Caco-2 (cell line): ENCODE measurements at regions not wholly inside any gene's neighbourhood (a gene's known extent, or its start where the extent isn't known, plus 50 kb on each side); places are given as distances from the start of the nearest gene placed in this dataset.

Experiments used
- BruUV-seq: library from RNA; stranded (reverse); fragments of 400-500 nt; replicated peaks from 2 replicates; lab custom pipeline; 2021; lab: Mats Ljungman, UMichigan
- CTCF ChIA-PET: fragments of 300-600 bp; sonication (Branson Sonifier 250); formaldehyde crosslinking; loops from one replicate; lab custom pipeline; 2022; ENCODE audit warnings: antibody characterized with exemption; lab: Charles Lee
- POLR2A ChIA-PET: fragments of 300-600 bp; sonication (Branson Sonifier 250); formaldehyde crosslinking; loops from one replicate; lab custom pipeline; 2022; ENCODE audit warnings: antibody characterized with exemption; lab: Charles Lee
- DNase-seq, 2 experiments: peaks; one replicate each; pipeline versions ENCODE4 v3.0.0 to v3.0.0-alpha.2; 2020 to 2022
- H3K27me3 ChIP-seq: replicated peaks from 2 replicates; pipeline ENCODE4 v1.6.0; 2011; ENCODE audit warnings: low read length; ENCODE audit not compliant: control insufficient read depth, insufficient read depth
- H3K36me3 ChIP-seq: 2 replicates; pipeline ENCODE4 v1.5.1; 2011; ENCODE audit warnings: low read length; ENCODE audit not compliant: control insufficient read depth, insufficient read depth
- H3K4me1 ChIP-seq: fragments of 250-450 bp; sonication (Bioruptor Pico); 2 replicates; pipeline ENCODE4 v1.5.1; 2020; ENCODE audit warnings: mild to moderate bottlenecking
- H3K4me3 ChIP-seq: 2 replicates; pipeline ENCODE4 v1.5.1; 2011; ENCODE audit warnings: low read depth, mild to moderate bottlenecking, control low read depth, low read length
- H3K9me3 ChIP-seq: fragments of 250-450 bp; sonication (Bioruptor Pico); 2 replicates; pipeline ENCODE4 v1.5.1; 2020; ENCODE audit warnings: mild to moderate bottlenecking, moderate library complexity
- H3K27ac Mint-ChIP-seq: one replicate; pipeline ENCODE4 v1.8.0; 2022; ENCODE audit warnings: mixed read lengths; ENCODE audit not compliant: unreplicated experiment
- H3K27me3 Mint-ChIP-seq: one replicate; pipeline ENCODE4 v1.8.0; 2022; ENCODE audit warnings: mixed read lengths; ENCODE audit not compliant: insufficient read depth, unreplicated experiment
- H3K36me3 Mint-ChIP-seq: one replicate; pipeline ENCODE4 v1.8.0; 2022; ENCODE audit warnings: mild to moderate bottlenecking, mixed read lengths; ENCODE audit not compliant: insufficient read depth, unreplicated experiment
- H3K4me1 Mint-ChIP-seq: one replicate; pipeline ENCODE4 v1.8.0; 2022; ENCODE audit warnings: low read depth, mixed read lengths; ENCODE audit not compliant: unreplicated experiment
- H3K4me3 Mint-ChIP-seq: one replicate; pipeline ENCODE4 v1.8.0; 2022; ENCODE audit warnings: mild to moderate bottlenecking, moderate library complexity, mixed read lengths; ENCODE audit not compliant: unreplicated experiment
- H3K9me3 Mint-ChIP-seq: one replicate; pipeline ENCODE4 v1.8.0; 2022; ENCODE audit warnings: mixed read lengths; ENCODE audit not compliant: unreplicated experiment
- intact Hi-C: fragments of 100-400 bp; cut with micrococcal nuclease; formaldehyde crosslinking; loops from one replicate; pipeline ENCODE4 v1.10.0; 2022; ENCODE audit not compliant: unreplicated experiment
- TF ChIP-seq, protein P1 (sequence below), 2 experiments: fragments of 200-600 bp in 1 of 2; IDR thresholded peaks; 1 replicate in 1 of 2; 2 replicates in 1 of 2; pipeline versions ENCODE4 v1.5.1 to v1.8.0; 2011 to 2022; ENCODE audit warnings: antibody characterized with exemption in 1 of 2, control low read depth in 1 of 2, inconsistent platforms in 1 of 2, low read depth in 1 of 2, low read length in 1 of 2, mild to moderate bottlenecking in 1 of 2, moderate library complexity in 1 of 2; ENCODE audit not compliant: insufficient read depth in 1 of 2, severe bottlenecking in 1 of 2, unreplicated experiment in 1 of 2

DNA sequence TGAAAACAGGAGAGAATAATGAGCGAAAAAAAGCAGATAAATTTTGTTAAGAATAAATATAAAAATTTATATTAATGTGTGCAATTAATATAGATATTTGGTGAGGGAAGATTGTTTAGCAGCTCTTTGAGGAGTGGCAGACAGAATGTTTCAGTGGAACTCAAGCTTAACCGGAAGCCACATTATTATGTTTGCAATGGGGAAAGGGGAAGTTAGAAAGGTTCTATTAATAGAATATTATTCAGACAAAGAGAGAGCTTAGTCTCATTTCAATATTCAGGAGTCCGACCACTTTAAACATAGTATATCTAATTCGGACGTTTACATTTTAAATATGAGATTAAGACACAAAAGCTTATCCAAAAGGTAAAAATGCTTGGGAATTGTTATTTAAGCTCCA, 81.6 kb upstream of the KHDRBS2 start:
- Mint-ChIP-seq H3K4me3 (no peak overlapping the region), H3K4me1 (no peaks in the 10 kb centered on the region), H3K36me3 (no peaks in the 10 kb centered on the region), H3K27me3 (no peaks in the 10 kb centered on the region), H3K27ac (no peak overlapping the region), H3K9me3 (no peaks in the 10 kb centered on the region)
- POLR2A ChIA-PET: no interaction called here
- CTCF ChIA-PET: no interaction called here
- BruUV-seq: no TSS peak
- TF ChIP-seq, protein P1, sequence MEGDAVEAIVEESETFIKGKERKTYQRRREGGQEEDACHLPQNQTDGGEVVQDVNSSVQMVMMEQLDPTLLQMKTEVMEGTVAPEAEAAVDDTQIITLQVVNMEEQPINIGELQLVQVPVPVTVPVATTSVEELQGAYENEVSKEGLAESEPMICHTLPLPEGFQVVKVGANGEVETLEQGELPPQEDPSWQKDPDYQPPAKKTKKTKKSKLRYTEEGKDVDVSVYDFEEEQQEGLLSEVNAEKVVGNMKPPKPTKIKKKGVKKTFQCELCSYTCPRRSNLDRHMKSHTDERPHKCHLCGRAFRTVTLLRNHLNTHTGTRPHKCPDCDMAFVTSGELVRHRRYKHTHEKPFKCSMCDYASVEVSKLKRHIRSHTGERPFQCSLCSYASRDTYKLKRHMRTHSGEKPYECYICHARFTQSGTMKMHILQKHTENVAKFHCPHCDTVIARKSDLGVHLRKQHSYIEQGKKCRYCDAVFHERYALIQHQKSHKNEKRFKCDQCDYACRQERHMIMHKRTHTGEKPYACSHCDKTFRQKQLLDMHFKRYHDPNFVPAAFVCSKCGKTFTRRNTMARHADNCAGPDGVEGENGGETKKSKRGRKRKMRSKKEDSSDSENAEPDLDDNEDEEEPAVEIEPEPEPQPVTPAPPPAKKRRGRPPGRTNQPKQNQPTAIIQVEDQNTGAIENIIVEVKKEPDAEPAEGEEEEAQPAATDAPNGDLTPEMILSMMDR (IDR thresholded peaks at IDR 0.05; ENCODE audit: insufficient read depth in 1 of 2, low read depth in 1 of 2, low read length in 1 of 2, severe bottlenecking in 1 of 2, unreplicated experiment in 1 of 2): no peak
- H3K4me1 ChIP-seq: no peaks in the 10 kb centered on the region
- intact Hi-C loops: no loop called here
- H3K36me3 ChIP-seq: no peaks in the 10 kb centered on the region
- no peak for DNase-seq
- H3K4me3 ChIP-seq: no peak overlapping the region
- no peaks in the 10 kb centered on the region for H3K27me3 ChIP-seq
- no peaks in the 10 kb centered on the region for H3K9me3 ChIP-seq

DNA sequence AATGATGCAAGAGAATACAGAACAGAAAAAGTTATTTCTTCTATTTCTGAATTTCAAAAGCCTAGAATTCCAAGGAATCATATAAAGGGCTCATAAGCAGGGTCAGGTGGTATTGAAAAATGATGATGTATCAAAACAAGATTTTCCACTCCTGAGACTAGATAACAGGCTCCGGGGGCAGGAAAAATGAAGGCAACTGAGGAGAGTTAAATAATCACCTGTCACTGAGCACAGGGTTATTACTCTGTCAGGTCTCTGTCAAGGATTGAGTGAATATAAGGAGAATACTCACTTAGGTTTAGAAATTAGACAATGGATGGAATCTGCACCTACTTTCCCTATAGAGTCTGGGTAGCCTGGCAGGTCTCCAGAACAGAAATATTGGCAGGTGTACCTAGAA, 76.1 kb upstream of the KHDRBS2 start:
- ChIA-PET POLR2A (no interaction called here), CTCF (no interaction called here)
- no peak for DNase-seq
- no peaks in the 10 kb centered on the region for H3K27me3 Mint-ChIP-seq
- no peaks in the 10 kb centered on the region for H3K9me3 Mint-ChIP-seq
- H3K36me3 Mint-ChIP-seq: no peaks in the 10 kb centered on the region
- TF ChIP-seq, protein P1 (IDR thresholded peaks at IDR 0.05; ENCODE audit: insufficient read depth in 1 of 2, low read depth in 1 of 2, low read length in 1 of 2, severe bottlenecking in 1 of 2, unreplicated experiment in 1 of 2): no peak
- no peak overlapping the region for H3K4me3 ChIP-seq
- no peaks in the 10 kb centered on the region for H3K27me3 ChIP-seq
- no peaks in the 10 kb centered on the region for H3K9me3 ChIP-seq
- no peaks in the 10 kb centered on the region for H3K36me3 ChIP-seq
- intact Hi-C loops: no loop called here
- H3K27ac Mint-ChIP-seq: no peak overlapping the region
- H3K4me1 ChIP-seq: no peaks in the 10 kb centered on the region
- no TSS peak for BruUV-seq
- no peak overlapping the region for H3K4me3 Mint-ChIP-seq
- no peaks in the 10 kb centered on the region for H3K4me1 Mint-ChIP-seq

GRCh38 chr6:62357835-62358234, 71.8 kb upstream of the KHDRBS2 start:
- TF ChIP-seq, protein P1 (IDR thresholded peaks at IDR 0.05; ENCODE audit: insufficient read depth in 1 of 2, low read depth in 1 of 2, low read length in 1 of 2, severe bottlenecking in 1 of 2, unreplicated experiment in 1 of 2): no peak
- no peaks in the 10 kb centered on the region for H3K27me3 ChIP-seq
- H3K4me3 ChIP-seq: no peak overlapping the region
- ChIA-PET POLR2A (no interaction called here), CTCF (no interaction called here)
- H3K9me3 Mint-ChIP-seq: no peaks in the 10 kb centered on the region
- no peak for DNase-seq
- no peaks in the 10 kb centered on the region for H3K4me1 Mint-ChIP-seq
- no peak overlapping the region for H3K27ac Mint-ChIP-seq
- no peaks in the 10 kb centered on the region for H3K36me3 ChIP-seq
- no peaks in the 10 kb centered on the region for H3K27me3 Mint-ChIP-seq
- no peaks in the 10 kb centered on the region for H3K9me3 ChIP-seq
- no peaks in the 10 kb centered on the region for H3K4me1 ChIP-seq
- no peaks in the 10 kb centered on the region for H3K36me3 Mint-ChIP-seq
- intact Hi-C loops: no loop called here
- BruUV-seq: no TSS peak
- H3K4me3 Mint-ChIP-seq: no peak overlapping the region
